Right atrium auricular region (tissue), 2 donors: ENCODE measurements at regions not wholly inside any gene's neighbourhood (a gene's known extent, or its start where the extent isn't known, plus 50 kb on each side); places are given as distances from the start of the nearest gene placed in this dataset.

Experiments
- DNase-seq: peaks from one replicate; pipeline ENCODE4 v3.0.0-alpha.2; 2019; ENCODE audit warnings: low spot score
- H3K27ac ChIP-seq, 2 donors: fragments of 200-600 bp; sonication (generic); 1 replicate in 1 of 2; 2 replicates in 1 of 2; pipeline ENCODE4 v1.5.1; 2016 to 2019
- H3K27me3 ChIP-seq, 2 donors: fragments of 200-600 bp; sonication (generic); one replicate each; pipeline versions ENCODE4 v1.5.1 to v1.6.0; 2017 to 2019
- H3K36me3 ChIP-seq: fragments of 200-600 bp; sonication (generic); one replicate; pipeline ENCODE4 v1.5.1; 2016
- H3K4me1 ChIP-seq, 2 donors: fragments of 200-600 bp; sonication (generic); one replicate each; pipeline versions ENCODE4 v1.5.1 to v1.6.0; 2017 to 2019
- H3K4me3 ChIP-seq, 2 donors: fragments of 200-600 bp; sonication (generic); 1 replicate in 1 of 2; 2 replicates in 1 of 2; pipeline ENCODE4 v1.5.1; 2017 to 2019; ENCODE audit warnings: mild to moderate bottlenecking in 1 of 2, moderate library complexity in 1 of 2
- H3K9me3 ChIP-seq, 2 donors: fragments of 200-600 bp; sonication (generic); one replicate each; pipeline ENCODE4 v1.5.1; 2019
- TF ChIP-seq, protein P1 (sequence below), 2 donors: fragments of 200-600 bp; sonication (generic); IDR thresholded peaks; one replicate each; pipeline ENCODE4 v1.5.1; 2019; ENCODE audit warnings: antibody characterized with exemption in 2 of 2

DNA sequence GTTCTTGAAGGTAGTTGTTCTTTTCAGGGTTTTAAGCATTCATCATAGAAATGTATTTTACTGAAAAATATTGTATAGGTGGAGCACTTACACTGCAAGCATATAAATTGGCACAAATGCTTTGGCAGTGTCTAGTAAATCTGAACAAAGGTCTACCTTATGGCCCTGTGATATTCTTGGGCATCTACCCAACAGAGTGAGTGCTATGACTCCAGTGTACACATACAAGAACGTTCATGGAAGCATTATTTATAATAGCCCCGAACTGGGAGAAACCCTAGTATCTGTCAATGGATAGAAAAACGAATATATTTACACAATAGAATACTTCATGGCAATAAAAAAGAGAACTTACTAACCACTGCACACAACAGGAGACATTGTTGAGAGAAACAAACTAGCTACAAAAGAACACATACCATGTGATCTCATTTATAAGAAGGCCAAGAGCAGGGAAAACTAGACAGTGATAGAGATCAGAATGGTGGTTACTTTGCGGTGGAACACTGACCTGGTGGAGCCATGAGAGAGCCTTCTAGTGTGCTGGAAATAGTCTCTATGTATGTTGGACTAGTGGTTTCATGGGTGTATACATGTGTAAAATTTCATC is 96.0 kb downstream of the MAB21L3 start:
- H3K4me1 ChIP-seq: no peaks in the 10 kb centered on the region
- H3K4me3 ChIP-seq: no peak overlapping the region
- DNase-seq: no peak
- H3K27ac ChIP-seq: no peak overlapping the region
- TF ChIP-seq, protein P1, sequence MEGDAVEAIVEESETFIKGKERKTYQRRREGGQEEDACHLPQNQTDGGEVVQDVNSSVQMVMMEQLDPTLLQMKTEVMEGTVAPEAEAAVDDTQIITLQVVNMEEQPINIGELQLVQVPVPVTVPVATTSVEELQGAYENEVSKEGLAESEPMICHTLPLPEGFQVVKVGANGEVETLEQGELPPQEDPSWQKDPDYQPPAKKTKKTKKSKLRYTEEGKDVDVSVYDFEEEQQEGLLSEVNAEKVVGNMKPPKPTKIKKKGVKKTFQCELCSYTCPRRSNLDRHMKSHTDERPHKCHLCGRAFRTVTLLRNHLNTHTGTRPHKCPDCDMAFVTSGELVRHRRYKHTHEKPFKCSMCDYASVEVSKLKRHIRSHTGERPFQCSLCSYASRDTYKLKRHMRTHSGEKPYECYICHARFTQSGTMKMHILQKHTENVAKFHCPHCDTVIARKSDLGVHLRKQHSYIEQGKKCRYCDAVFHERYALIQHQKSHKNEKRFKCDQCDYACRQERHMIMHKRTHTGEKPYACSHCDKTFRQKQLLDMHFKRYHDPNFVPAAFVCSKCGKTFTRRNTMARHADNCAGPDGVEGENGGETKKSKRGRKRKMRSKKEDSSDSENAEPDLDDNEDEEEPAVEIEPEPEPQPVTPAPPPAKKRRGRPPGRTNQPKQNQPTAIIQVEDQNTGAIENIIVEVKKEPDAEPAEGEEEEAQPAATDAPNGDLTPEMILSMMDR (IDR thresholded peaks at IDR 0.05): no peak
- no peaks in the 10 kb centered on the region for H3K27me3 ChIP-seq
- no peaks in the 10 kb centered on the region for H3K36me3 ChIP-seq
- H3K9me3 ChIP-seq: peaks cover 0 to 5% of the 10 kb centered on the region in 2 donors

DNA sequence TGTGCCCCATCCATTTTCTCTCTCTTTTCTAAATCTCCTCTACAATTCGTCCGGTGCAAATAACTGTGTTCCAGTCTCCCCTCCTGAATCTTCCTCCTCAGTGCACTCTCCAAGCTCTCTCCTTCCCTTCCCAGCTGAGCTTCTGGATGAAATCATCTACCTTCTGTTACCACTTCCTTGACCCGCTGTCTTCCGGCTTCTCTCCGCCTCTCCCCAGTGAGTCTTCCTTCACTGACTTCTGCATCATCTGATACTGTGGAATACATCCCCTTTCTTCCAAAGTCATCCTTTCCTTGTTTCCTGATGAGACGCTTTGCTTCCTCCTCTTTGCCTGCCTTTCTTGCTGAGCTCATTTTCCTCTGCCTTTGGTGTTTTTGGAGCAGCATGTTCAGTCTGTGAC is 96.9 kb downstream of the MAB21L3 start:
- no peaks in the 10 kb centered on the region for H3K4me1 ChIP-seq
- H3K4me3 ChIP-seq: no peak overlapping the region
- TF ChIP-seq, protein P1 (IDR thresholded peaks at IDR 0.05): no peak
- DNase-seq: no peak
- no peaks in the 10 kb centered on the region for H3K27me3 ChIP-seq
- H3K36me3 ChIP-seq: no peaks in the 10 kb centered on the region
- peaks cover 0 to 5% of the 10 kb centered on the region in 2 donors for H3K9me3 ChIP-seq
- no peak overlapping the region for H3K27ac ChIP-seq

DNA sequence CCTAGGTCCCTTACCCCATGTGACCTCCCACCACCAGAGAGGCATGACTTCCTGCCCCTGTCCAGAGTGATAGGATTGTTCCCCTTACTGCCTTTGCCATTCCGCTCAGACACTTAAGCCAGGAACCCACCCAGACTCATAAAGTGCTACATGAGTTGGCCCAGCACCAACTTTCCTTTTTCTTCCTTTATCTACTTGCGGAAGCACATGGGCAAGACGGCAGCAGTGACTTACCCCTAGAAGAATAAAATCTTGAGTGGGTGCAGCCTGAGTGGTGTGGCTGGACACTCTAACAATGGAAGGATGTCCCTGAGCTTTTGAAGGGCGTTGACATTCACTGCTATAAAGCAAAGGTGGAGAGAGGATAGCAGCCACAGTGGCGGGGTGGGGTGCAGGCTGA is 100.1 kb downstream of the MAB21L3 start:
- no peak overlapping the region for H3K27ac ChIP-seq
- no peaks in the 10 kb centered on the region for H3K27me3 ChIP-seq
- no peaks in the 10 kb centered on the region for H3K36me3 ChIP-seq
- no peaks in the 10 kb centered on the region for H3K4me1 ChIP-seq
- TF ChIP-seq, protein P1 (IDR thresholded peaks at IDR 0.05): no peak
- DNase-seq: no peak
- H3K9me3 ChIP-seq: no peaks in the 10 kb centered on the region
- H3K4me3 ChIP-seq: no peak overlapping the region

DNA sequence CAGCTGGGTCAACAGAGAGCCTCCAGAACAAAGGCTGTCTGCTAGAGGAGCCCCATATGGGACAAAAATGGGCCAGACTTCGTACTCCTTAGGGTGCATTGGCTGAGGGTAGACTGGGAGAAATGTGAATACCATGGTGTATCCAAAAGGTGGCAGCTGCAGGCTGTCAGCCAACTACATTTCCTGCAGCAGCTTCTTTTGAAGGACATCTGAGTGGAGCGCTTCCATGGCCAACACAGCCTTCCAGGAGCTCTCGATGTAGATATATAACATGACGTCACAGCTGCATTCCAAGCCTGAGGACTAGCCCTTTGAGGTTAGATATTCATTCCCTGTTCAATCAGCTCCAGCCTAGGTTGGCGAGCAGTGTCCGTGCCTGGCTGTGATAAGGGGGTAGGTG is 107.7 kb downstream of the MAB21L3 start:
- DNase-seq: no peak
- peaks cover 0 to 6% of the 10 kb centered on the region in 2 donors for H3K4me1 ChIP-seq
- H3K9me3 ChIP-seq: no peaks in the 10 kb centered on the region
- H3K4me3 ChIP-seq: no peak overlapping the region
- no peak overlapping the region for H3K27ac ChIP-seq
- H3K36me3 ChIP-seq: no peaks in the 10 kb centered on the region
- no peaks in the 10 kb centered on the region for H3K27me3 ChIP-seq
- TF ChIP-seq, protein P1 (IDR thresholded peaks at IDR 0.05): no peak

DNA sequence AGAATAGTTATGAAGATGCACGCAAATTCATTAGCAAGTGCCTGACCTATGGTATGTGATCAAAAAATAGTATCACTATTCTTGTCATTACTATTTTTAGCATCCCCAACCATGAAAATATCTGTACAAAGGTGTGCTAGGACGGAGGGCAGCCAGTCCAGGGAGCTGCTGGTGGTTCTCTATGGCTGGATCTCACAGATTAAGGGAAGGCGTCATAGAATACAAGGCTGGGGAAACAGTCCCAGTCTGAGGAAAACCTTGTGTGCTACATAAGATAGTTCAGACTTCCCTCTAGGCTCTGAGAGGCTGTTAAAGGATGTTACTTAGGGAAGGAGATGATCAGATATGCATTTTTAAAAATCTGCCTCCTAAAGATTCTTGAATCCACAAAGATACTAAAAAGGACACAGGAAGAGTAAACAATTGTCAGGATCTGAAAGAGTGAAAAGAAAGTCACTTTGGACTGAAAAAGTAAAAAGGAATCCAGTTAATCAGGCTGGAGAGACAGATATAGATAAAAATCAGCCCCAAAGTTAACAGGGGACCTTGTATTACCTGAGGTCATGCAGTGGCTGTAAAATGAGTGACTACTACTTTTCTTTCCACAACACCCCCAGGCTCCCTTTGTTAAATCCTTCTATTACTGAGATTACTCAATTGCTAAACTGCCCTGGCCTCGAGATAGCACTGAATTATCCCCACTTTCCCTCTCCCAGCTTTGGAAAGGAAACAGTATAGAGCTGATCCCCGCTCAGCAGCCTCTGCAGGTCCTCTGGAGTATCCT is 108.6 kb downstream of the MAB21L3 start:
- peaks cover 0 to 6% of the 10 kb centered on the region in 2 donors for H3K4me1 ChIP-seq
- H3K36me3 ChIP-seq: no peaks in the 10 kb centered on the region
- TF ChIP-seq, protein P1 (IDR thresholded peaks at IDR 0.05): no peak
- no peaks in the 10 kb centered on the region for H3K27me3 ChIP-seq
- H3K4me3 ChIP-seq: no peak overlapping the region
- H3K27ac ChIP-seq: no peak overlapping the region
- H3K9me3 ChIP-seq: no peaks in the 10 kb centered on the region
- DNase-seq: no peak
